OCI-LY1 (cell line): ENCODE measurements at regions not wholly inside any gene's neighbourhood (a gene's known extent, or its start where the extent isn't known, plus 50 kb on each side); places are given as distances from the start of the nearest gene placed in this dataset.

Source experiments
- EZH2 ChIP-seq: fragments of 200-600 bp; sonication (generic), shearing (Covaris generic); IDR thresholded peaks from 2 replicates; pipeline ENCODE4 v1.8.0; 2017; ENCODE audit warnings: borderline replicate concordance, mixed run types, mild to moderate bottlenecking, antibody characterized with exemption, low read length, moderate library complexity, mixed read lengths
- TF ChIP-seq, protein P1 (sequence below): fragments of 200-600 bp; sonication (generic), shearing (Covaris generic); IDR thresholded peaks from 2 replicates; pipeline ENCODE4 v1.5.1; 2017; ENCODE audit warnings: mild to moderate bottlenecking, antibody characterized with exemption, low read length, moderate library complexity, mixed read lengths

DNA sequence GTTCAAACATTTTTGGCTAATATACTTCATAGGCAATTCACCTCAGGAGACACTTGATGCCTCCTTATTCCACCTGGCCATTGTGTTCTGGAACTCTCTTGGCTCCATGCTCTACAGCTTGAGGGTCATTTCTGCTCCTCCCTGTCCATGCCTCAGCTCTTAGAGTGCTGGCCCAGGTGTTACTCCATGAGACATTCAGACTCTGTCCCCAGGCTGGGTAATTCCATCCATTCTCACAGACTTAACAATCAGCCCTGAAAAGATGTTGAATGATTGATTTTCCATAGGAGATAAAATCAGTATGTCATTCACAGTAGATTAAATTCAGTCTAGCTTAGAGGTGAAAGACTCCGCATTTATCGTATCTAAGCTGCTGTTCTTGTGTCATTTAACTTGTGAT lies 168.6 kb upstream of the CWC22 start:
- TF ChIP-seq, protein P1, sequence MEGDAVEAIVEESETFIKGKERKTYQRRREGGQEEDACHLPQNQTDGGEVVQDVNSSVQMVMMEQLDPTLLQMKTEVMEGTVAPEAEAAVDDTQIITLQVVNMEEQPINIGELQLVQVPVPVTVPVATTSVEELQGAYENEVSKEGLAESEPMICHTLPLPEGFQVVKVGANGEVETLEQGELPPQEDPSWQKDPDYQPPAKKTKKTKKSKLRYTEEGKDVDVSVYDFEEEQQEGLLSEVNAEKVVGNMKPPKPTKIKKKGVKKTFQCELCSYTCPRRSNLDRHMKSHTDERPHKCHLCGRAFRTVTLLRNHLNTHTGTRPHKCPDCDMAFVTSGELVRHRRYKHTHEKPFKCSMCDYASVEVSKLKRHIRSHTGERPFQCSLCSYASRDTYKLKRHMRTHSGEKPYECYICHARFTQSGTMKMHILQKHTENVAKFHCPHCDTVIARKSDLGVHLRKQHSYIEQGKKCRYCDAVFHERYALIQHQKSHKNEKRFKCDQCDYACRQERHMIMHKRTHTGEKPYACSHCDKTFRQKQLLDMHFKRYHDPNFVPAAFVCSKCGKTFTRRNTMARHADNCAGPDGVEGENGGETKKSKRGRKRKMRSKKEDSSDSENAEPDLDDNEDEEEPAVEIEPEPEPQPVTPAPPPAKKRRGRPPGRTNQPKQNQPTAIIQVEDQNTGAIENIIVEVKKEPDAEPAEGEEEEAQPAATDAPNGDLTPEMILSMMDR: no peak
- TF ChIP-seq EZH2: no peak
